ENCODE measurements at regions not wholly inside any gene's neighbourhood (a gene's known extent, or its start where the extent isn't known, plus 50 kb on each side); places are given as distances from the start of the nearest gene placed in this dataset.

DNA sequence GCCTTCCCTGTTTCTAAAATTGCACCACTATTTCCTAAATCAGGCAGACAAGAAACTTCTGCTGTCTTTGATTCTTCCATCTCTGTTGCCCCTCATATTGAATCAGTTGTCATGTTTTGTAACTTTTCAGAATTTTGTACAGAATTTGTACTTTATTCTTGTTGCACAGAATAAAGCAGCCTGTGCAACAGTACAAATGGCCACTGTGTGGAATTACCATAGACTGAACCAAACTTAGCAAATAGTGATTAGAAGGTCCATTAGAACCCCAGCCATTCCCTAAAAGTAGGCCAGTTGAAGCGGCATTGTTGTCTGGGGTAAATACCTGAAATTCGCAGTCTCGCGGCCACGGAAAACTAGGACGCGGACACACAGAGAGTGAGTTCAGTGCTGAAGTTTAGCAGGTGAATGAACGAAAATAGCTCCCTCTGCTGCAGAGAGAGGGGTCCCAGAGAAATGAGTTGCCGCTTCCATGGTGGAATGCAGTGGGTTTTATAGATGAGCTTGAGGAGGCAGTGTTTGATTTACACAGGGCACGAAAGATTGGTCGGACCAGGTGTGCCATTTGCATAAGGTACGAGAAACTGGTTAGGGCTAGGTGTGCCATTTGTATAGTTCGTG lies 71.8 kb downstream of the C4orf33 start:
- H3K4me3 ChIP-seq (ENCODE audit: low read depth, low read length) = no peak overlapping the region
- TF ChIP-seq POLR2A (IDR thresholded peaks at IDR 0.05; ENCODE audit: extremely low read depth, insufficient read length) (no peak), MYC (IDR thresholded peaks at IDR 0.05; ENCODE audit: low read depth, low read length) (no peak), MAX (IDR thresholded peaks at IDR 0.05; ENCODE audit: low read depth, low read length) (no peak), CTCF (IDR thresholded peaks at IDR 0.05; ENCODE audit: low read depth, low read length) (no peak)
- no peak for DNase-seq (ENCODE audit: low read depth)

DNA sequence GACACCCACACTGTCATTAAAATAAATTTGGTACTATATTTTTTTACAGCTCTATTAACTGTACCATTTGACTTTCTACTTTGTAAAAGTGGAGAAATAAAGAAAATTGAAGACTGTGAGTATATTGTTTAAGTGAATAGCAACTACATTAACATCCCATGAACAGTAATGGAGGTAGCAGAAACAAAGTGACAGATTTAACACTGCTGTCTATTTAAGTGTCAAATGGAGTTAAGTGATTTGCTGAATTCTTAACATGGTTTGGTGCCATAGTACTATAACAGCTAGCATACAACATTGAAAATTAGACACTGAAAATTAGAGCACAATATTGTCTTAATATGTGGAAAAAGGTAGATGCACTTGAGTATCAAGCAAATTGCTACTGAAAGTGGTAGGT lies 76.2 kb downstream of the C4orf33 start:
- H3K4me3 ChIP-seq (ENCODE audit: low read depth, low read length) = no peak overlapping the region
- TF ChIP-seq MYC (IDR thresholded peaks at IDR 0.05; ENCODE audit: low read depth, low read length) (no peak), MAX (IDR thresholded peaks at IDR 0.05; ENCODE audit: low read depth, low read length) (no peak), POLR2A (IDR thresholded peaks at IDR 0.05; ENCODE audit: extremely low read depth, insufficient read length) (no peak), CTCF (IDR thresholded peaks at IDR 0.05; ENCODE audit: low read depth, low read length) (no peak)
- DNase-seq (ENCODE audit: low read depth) = no peak

DNA sequence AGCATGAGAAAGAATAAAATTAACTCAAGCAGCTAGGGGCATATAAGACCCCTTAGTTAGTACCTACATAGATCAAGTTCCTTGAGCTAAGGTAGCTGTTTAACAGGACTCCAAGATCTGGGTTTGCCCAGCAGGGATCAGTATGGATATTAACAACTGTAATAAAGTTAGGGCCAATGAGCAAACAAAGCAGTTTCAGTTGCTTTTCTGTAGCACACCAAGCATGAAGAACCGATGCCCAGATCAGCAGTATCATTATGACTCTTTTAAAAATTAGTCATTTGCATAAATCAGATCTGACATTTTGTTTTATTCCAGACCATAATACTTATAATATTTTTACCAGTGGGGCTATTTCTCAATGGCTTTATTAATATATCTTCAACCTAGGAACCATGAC lies 80.9 kb downstream of the C4orf33 start:
- TF ChIP-seq CTCF (IDR thresholded peaks at IDR 0.05; ENCODE audit: low read depth, low read length) (no peak), POLR2A (IDR thresholded peaks at IDR 0.05; ENCODE audit: extremely low read depth, insufficient read length) (no peak), MAX (IDR thresholded peaks at IDR 0.05; ENCODE audit: low read depth, low read length) (no peak), MYC (IDR thresholded peaks at IDR 0.05; ENCODE audit: low read depth, low read length) (no peak)
- no peak overlapping the region for H3K4me3 ChIP-seq (ENCODE audit: low read depth, low read length)

GRCh38 chr4:129179276-129179675 lies 83.3 kb downstream of the C4orf33 start:
- TF ChIP-seq CTCF (IDR thresholded peaks at IDR 0.05; ENCODE audit: low read depth, low read length) (no peak), MAX (IDR thresholded peaks at IDR 0.05; ENCODE audit: low read depth, low read length) (no peak), MYC (IDR thresholded peaks at IDR 0.05; ENCODE audit: low read depth, low read length) (no peak), POLR2A (IDR thresholded peaks at IDR 0.05; ENCODE audit: extremely low read depth, insufficient read length) (no peak)
- DNase-seq (ENCODE audit: low read depth) = no peak
- no peak overlapping the region for H3K4me3 ChIP-seq (ENCODE audit: low read depth, low read length)

More for the DNA sequence above, 80.9 kb downstream of the C4orf33 start:
- no peak for DNase-seq (ENCODE audit: low read depth)

DNA sequence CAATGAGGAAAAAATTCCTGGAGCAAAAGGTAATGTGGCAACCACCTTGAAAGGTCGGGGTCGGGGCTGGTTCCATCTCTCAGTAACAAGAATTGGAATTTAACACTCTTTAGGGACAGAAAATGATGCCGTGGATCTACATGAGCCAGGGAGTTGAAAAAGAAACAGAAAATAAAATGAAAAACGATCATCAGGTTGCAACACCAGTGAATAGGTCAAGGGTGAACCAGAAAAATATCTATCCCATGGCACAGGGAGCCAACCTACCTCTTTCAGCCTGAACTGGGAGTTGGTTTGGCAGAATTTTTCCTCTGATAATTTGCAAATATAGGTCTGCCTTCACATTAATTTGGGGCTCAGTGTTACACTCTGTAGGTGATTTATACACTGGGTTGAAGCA lies 93.7 kb downstream of the C4orf33 start:
- no peak for DNase-seq (ENCODE audit: low read depth)
- no peak for TF ChIP-seq MYC (IDR thresholded peaks at IDR 0.05; ENCODE audit: low read depth, low read length)
- no peak for TF ChIP-seq CTCF (IDR thresholded peaks at IDR 0.05; ENCODE audit: low read depth, low read length)
- TF ChIP-seq POLR2A (IDR thresholded peaks at IDR 0.05; ENCODE audit: extremely low read depth, insufficient read length) = no peak
- no peak for TF ChIP-seq MAX (IDR thresholded peaks at IDR 0.05; ENCODE audit: low read depth, low read length)
- H3K4me3 ChIP-seq (ENCODE audit: low read depth, low read length) = no peak overlapping the region
